ENCODE measurements at regions not wholly inside any gene's neighbourhood (a gene's known extent, or its start where the extent isn't known, plus 50 kb on each side); places are given as distances from the start of the nearest gene placed in this dataset.

GRCh38 chr16:48901712-48902374, 291.9 kb upstream of the N4BP1 start:
- TF ChIP-seq POLR2A (IDR thresholded peaks at IDR 0.05) = no peak
- TF ChIP-seq CTCF (IDR thresholded peaks at IDR 0.05) = no peak

Data from esophagus squamous epithelium (tissue), 4 donors.